GM18873 (cell line): ENCODE measurements at regions not wholly inside any gene's neighbourhood (a gene's known extent, or its start where the extent isn't known, plus 50 kb on each side); places are given as distances from the start of the nearest gene placed in this dataset.

Experiments used
- ATAC-seq: cut with Tn5 transposase; IDR thresholded peaks from one replicate; pipeline ENCODE4 v1.9.1; 2021; ENCODE audit warnings: mild to moderate bottlenecking, moderate library complexity, moderate number of reproducible peaks; ENCODE audit not compliant: unreplicated experiment, low FRiP score

DNA sequence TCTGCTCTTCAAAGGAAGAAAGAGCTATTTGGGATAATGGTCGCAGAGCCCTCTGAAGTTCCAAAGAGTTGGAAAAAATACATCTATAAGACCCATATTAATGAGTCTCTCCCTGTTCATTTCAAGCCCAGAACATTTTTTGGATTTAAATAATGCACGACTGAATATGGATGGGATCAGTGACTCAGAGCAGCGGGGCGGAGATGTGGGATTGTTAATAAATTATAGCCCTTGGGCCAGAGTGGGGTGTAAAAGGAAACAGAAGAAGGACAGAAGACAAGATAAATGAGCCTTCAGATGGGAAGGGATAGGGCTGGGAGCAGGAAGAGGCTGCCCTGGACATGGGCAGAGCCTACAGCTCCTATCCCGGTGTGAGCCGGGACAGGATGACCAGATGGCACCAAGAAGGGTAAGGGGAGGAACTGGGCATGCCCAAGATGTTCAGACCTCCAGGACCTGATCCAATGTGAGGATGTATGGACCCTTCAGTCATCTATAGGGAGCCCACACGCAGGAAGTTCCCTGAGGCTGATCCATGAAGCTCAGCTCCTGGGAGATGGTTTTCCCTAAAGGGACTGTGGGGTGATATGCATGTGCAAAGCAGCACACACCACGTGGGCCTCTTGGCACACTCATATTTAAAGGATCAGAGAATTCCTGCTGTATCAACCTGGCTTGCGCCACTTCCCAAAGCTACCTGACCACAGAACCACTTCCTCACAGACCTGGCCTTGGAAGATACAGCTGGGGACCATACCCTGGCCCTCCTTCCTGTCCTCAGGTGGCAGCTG is 96.1 kb upstream of the PLXNA4 start:
- ATAC-seq: no peak

DNA sequence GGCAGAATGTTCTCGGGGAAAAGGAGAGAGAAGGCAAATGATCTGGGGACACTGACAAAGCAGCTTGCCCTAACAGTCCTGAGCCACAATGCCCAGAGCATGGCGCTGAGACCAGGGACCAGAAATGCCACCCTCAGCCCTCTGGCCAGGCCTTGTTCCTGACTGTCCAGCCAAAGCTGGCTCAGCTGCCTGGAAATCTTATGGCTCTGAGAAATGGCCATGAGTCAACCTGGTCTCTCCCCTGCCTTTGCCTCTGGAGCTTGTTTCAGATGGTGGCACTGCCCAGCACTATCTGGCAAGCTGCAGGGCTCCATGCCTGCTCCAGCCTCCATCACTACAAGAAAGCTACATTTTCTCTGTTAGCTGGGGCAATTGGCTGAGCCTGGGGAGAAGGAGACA is 90.5 kb upstream of the PLXNA4 start:
- ATAC-seq: no peak

DNA sequence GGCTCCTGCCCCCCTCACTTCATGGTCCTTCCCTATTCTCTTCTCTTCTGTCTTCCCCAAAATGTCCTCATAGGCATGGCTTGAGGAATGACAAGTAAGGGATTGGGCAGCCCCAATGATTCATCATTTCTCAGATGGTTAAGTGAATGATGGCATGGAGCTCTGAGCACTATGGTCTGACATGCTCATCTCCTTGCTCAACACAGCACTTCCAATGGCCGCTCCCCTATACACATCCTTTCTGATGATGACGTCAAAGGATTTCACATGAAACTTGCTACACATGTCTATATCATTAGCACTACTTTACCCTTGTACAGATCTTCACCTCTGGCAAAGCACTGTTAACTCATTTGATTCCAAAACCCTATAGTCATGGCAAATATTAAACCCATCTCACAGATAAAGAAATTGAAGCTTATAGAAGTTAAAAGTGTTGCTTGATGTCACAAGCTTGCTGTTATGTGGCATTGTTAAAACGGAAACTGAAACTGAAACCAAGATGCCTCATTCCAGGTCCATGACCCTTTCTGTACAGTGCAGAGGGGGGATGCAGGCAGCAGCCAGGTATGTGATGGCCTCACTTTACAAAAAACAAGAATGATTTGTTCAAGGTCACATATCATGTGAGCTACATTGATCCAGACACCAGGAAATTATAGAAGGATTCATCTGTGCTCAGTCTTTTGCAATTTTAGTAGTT is 90.0 kb upstream of the PLXNA4 start:
- no peak for ATAC-seq

DNA sequence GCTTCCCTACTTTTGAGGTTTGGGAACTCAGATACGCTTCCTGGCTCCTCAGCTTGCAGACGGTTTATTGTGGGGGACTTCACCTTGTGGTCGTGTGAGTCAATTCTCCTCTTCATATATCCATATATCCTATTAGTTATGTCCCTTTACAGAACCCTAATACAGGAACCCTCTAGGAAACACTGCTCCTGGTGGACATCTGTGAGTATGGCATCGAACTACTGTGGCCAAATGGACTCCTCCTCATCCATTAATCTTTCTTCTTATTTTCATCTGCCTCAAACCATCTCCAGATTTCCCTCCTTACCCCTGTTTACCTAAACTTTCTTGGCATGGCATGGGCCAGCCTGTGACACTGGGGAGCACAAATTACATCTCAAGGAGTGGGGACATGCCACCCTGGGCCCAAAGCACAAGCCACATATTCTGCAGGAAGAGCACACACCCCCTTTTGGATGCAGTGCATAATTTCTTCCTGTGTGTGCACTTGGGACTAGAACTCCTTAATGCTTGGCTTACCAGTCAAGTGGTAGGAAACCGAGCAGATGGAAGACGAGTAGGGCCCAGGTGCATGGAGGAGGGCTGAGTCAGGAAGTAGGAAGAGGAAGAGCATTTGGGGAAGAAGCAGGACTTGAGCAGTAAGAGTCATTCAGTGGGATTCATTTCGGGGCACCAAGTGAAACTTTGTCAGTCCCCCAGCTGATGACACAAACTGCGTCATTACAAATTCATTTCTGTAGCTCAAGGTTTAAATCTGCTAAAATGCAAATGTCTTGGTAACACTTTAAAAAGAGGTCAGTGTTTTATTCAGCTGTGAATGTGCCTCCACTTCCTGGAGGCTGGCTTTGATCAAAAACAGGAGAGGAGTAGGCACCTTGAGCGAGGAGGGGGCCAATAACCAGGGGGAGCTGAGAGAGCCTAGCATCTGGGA is 80.8 kb upstream of the PLXNA4 start:
- no peak for ATAC-seq

- ATAC-seq: no peak
Measured at GRCh38 chr7:132656341-132656740, 80.1 kb upstream of the PLXNA4 start.

- no peak for ATAC-seq
Measured at GRCh38 chr7:132655131-132655727, 79.0 kb upstream of the PLXNA4 start.

DNA sequence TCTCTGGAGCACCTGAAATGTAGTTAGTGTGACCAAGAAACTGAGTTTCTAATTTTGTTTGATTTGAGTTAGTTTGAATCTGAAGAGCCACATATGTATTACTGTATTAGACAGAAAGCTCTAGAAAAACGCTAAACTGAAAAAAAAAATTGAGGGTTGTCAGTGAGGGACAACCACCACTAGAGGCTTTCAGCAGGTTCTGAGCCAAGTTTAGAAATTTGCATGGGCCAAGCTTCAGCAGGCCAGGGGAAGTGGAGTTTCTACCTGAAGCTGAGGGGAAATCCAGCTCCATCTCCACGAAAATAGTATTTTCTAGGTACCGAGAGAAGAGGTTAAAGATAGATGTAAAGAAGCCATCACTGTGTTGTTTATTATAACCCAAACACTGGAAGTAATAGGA is 77.9 kb upstream of the PLXNA4 start:
- ATAC-seq: peak; percentile 65

DNA sequence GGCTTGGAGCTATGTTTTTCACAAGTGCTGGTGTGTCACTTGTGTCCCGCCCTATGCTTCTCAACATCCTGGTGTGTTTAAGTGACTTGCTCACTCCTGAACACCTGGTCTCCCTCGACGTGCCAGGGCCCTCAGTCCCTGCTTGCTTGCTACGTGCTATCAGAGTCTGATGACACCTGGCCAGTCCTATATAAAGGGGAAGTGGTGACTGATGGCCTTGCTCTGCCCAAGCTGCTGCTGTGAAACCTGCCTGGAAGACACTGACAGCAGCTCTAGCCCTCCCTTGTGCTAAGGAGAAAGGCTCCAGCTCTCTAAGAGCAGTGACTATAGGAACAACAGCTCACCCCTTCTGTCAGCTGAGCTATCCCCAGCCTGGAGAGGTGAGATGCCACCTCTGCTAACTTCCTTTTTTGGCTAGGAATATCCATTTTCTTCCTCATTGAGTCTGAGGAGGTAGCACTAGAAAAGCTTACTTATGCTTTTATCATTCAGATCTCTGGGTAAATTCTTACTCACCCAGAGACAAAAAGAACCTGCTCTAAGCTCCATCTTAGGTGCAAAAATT is 77.2 kb upstream of the PLXNA4 start:
- peak; percentile 44 for ATAC-seq

- ATAC-seq: no peak
Measured at GRCh38 chr7:132652507-132652906, 76.2 kb upstream of the PLXNA4 start.

- no peak for ATAC-seq
Measured at GRCh38 chr7:132650498-132650897, 74.2 kb upstream of the PLXNA4 start.

GRCh38 chr7:132647311-132647710 is 71.0 kb upstream of the PLXNA4 start:
- ATAC-seq: no peak

DNA sequence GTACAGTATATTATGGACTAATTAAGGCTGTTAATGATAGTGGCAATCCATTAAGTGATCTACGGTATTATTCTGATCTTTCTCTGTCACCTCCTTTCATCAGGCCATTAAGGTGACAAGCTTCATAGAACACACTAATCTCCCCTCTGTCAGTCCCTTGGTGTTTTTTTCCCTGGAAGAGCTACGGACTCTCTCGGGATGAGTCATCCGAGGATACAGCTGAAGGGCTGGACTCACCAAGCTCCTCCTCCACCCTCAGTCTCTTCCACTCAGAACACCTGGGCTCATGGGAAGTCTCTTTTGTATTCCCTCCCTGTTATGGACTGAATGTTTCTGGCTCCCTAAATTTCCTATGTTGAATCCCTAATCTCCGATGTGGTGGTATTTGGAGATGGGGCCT is 69.8 kb upstream of the PLXNA4 start:
- ATAC-seq: no peak

GRCh38 chr7:132643302-132643701 is 67.0 kb upstream of the PLXNA4 start:
- ATAC-seq: no peak

- no peak for ATAC-seq
Measured at GRCh38 chr7:132641238-132641637, 65.0 kb upstream of the PLXNA4 start.

DNA sequence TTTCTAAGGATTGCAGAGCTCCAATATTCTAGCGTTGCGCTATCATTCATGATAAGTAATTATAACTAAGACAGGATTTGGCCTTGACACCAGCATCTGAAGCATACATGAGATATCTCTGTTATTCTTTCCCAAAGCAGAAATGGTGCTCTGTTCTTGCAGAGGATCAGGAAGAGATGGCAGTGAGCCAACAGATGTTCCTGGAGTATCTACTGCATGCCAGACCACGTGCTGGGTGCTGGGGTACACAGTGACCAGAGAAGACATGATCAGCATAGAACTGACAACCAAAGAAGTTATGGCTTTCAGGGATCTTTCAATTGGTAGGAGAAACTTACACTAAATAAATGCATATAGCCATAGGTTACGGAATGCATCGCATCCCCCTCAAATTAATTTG is 63.7 kb upstream of the PLXNA4 start:
- no peak for ATAC-seq

GRCh38 chr7:132638000-132638399 is 61.7 kb upstream of the PLXNA4 start:
- ATAC-seq: no peak

- ATAC-seq: no peak
Measured at GRCh38 chr7:132636581-132636980, 60.3 kb upstream of the PLXNA4 start.

GRCh38 chr7:132635127-132635526 is 58.9 kb upstream of the PLXNA4 start:
- ATAC-seq: no peak

- ATAC-seq: no peak
Measured at GRCh38 chr7:132630834-132631233, 54.6 kb upstream of the PLXNA4 start.
